SK-N-SH (cell line): ENCODE measurements at regions not wholly inside any gene's neighbourhood (a gene's known extent, or its start where the extent isn't known, plus 50 kb on each side); places are given as distances from the start of the nearest gene placed in this dataset.
"Not testable (repeated sequence)": the region's sequence is repeated elsewhere in the genome, so short reads cannot be mapped to it uniquely, and the experiment has no call there.

Experiments
- CTCF ChIA-PET: fragments of 300-600, 350-600 bp; formaldehyde crosslinking; extraction: SDS; loops from one replicate; lab custom pipeline; 2021; lab: Yijun Ruan, JAX
- POLR2A ChIA-PET: fragments of 350-600 bp; sonication (Branson Sonifier 250); formaldehyde crosslinking; extraction: SDS; loops from one replicate; lab custom pipeline; 2020; ENCODE audit warnings: antibody characterized with exemption, inconsistent platforms; lab: Yijun Ruan, JAX
- DNase-seq: peaks from one replicate; pipeline ENCODE4 v3.0.0; 2012
- H2AFZ ChIP-seq: fragments of 200-600 bp; sonication (generic); 2 replicates; pipeline ENCODE4 v1.8.1; 2016; ENCODE audit warnings: antibody characterized with exemption, mild to moderate bottlenecking, low read depth
- H3F3A ChIP-seq: fragments of 200-600 bp; sonication (generic); replicated peaks from 2 replicates; pipeline ENCODE3; 2016; ENCODE audit warnings: antibody characterized with exemption, mild to moderate bottlenecking; ENCODE audit not compliant: insufficient read depth
- H3K27ac ChIP-seq, 2 experiments: fragments of 200-500 bp in 1 of 2; fragments of 200-600 bp in 1 of 2; sonication (Bioruptor generic) in 1 of 2; sonication (generic), shearing (Covaris generic) in 1 of 2; 2 replicates each; pipeline versions ENCODE4 v1.5.1 to v1.6.1; 2014 to 2016; ENCODE audit warnings: low read depth in 2 of 2, inconsistent platforms in 1 of 2, low read length in 1 of 2, mild to moderate bottlenecking in 1 of 2, mixed read lengths in 1 of 2
- H3K27me3 ChIP-seq: fragments of 200-600 bp; sonication (generic), shearing (Covaris generic); 2 replicates; pipeline ENCODE4 v1.6.1; 2016; ENCODE audit warnings: mixed run types; ENCODE audit not compliant: insufficient read depth
- H3K36me3 ChIP-seq, 2 experiments: fragments of 200-500 bp in 1 of 2; fragments of 200-600 bp in 1 of 2; sonication (Bioruptor generic) in 1 of 2; sonication (generic) in 1 of 2; replicated peaks in 1 of 2; 2 replicates each; pipeline versions ENCODE3 to v1.5.1; 2014 to 2016; ENCODE audit warnings: low read length in 1 of 2, mild to moderate bottlenecking in 1 of 2; ENCODE audit not compliant: insufficient read depth in 2 of 2, control insufficient read depth in 1 of 2
- H3K4me1 ChIP-seq, 2 experiments: fragments of 200-500 bp in 1 of 2; fragments of 200-600 bp in 1 of 2; sonication (Bioruptor generic) in 1 of 2; sonication (generic), shearing (Covaris generic) in 1 of 2; 2 replicates each; pipeline versions ENCODE4 v1.5.1 to v1.6.1; 2014 to 2016; ENCODE audit warnings: low read depth in 1 of 2, low read length in 1 of 2, mixed run types in 1 of 2; ENCODE audit not compliant: insufficient read depth in 2 of 2, control insufficient read depth in 1 of 2
- H3K4me2 ChIP-seq: fragments of 200-600 bp; sonication (generic), shearing (Covaris generic); 2 replicates; pipeline ENCODE4 v1.6.1; 2017; ENCODE audit warnings: mixed run types
- H3K4me3 ChIP-seq, 2 experiments: fragments of 200-500 bp in 1 of 2; fragments of 200-600 bp in 1 of 2; sonication (Bioruptor generic) in 1 of 2; sonication (generic), shearing (Covaris generic) in 1 of 2; 2 replicates each; pipeline versions ENCODE4 v1.5.1 to v1.8.1; 2014 to 2016; ENCODE audit warnings: low read depth in 2 of 2, inconsistent platforms in 1 of 2, low read length in 1 of 2, mild to moderate bottlenecking in 1 of 2, mixed read lengths in 1 of 2, moderate library complexity in 1 of 2
- H3K79me2 ChIP-seq: fragments of 200-600 bp; sonication (generic); 2 replicates; pipeline ENCODE4 v1.8.1; 2017; ENCODE audit warnings: mild to moderate bottlenecking; ENCODE audit not compliant: insufficient read depth
- H3K9ac ChIP-seq: fragments of 200-600 bp; sonication (generic); 2 replicates; pipeline ENCODE4 v1.6.1; 2017; ENCODE audit warnings: mixed run types
- H3K9me2 ChIP-seq: fragments of 200-600 bp; sonication (generic); 2 replicates; pipeline ENCODE4 v1.6.1; 2017; ENCODE audit warnings: mixed run types
- H3K9me3 ChIP-seq: fragments of 200-600 bp; sonication (generic); 2 replicates; pipeline ENCODE4 v1.6.1; 2017; ENCODE audit warnings: mixed run types, mild to moderate bottlenecking, moderate library complexity
- H4K20me1 ChIP-seq: fragments of 200-600 bp; sonication (generic); 2 replicates; pipeline ENCODE4 v1.6.1; 2017; ENCODE audit warnings: mild to moderate bottlenecking, mixed run types; ENCODE audit not compliant: insufficient read depth
- ELF1 ChIP-seq: IDR thresholded peaks from 2 replicates; pipeline ENCODE4 v1.4.0; 2012
- EP300 ChIP-seq, 2 experiments: IDR thresholded peaks; 2 replicates each; pipeline versions ENCODE4 v1.4.0 to v1.6.1; 2012; ENCODE audit warnings: borderline replicate concordance in 1 of 2, low read depth in 1 of 2, low read length in 1 of 2
- FOSL2 ChIP-seq: IDR thresholded peaks from 2 replicates; pipeline ENCODE4 v1.4.0; 2012; ENCODE audit warnings: low read depth, mild to moderate bottlenecking, moderate library complexity, borderline replicate concordance
- POLR2AphosphoS5 ChIP-seq: IDR thresholded peaks from 2 replicates; pipeline ENCODE4 v1.6.1; 2012; ENCODE audit warnings: low read depth, low read length
- RAD21 ChIP-seq: IDR thresholded peaks from 2 replicates; pipeline ENCODE4 v1.6.1; 2012; ENCODE audit warnings: mild to moderate bottlenecking, low read length
- RCOR1 ChIP-seq: fragments of 150-350 bp; IDR thresholded peaks from 2 replicates; pipeline ENCODE4 v1.6.1; 2017; ENCODE audit warnings: antibody characterized with exemption, low read length
- RXRA ChIP-seq: IDR thresholded peaks from 2 replicates; pipeline ENCODE4 v1.4.0; 2012; ENCODE audit warnings: low read depth, mild to moderate bottlenecking, borderline replicate concordance
- SIN3A ChIP-seq: IDR thresholded peaks from 2 replicates; pipeline ENCODE4 v1.6.1; 2012; ENCODE audit warnings: low read depth, mild to moderate bottlenecking, low read length, moderate library complexity, borderline replicate concordance
- TAF1 ChIP-seq: IDR thresholded peaks from 2 replicates; pipeline ENCODE4 v1.6.1; 2012; ENCODE audit warnings: low read depth, mild to moderate bottlenecking, low read length, moderate library complexity, borderline replicate concordance
- TCF12 ChIP-seq: IDR thresholded peaks from 2 replicates; pipeline ENCODE4 v1.4.0; 2012
- TEAD4 ChIP-seq: IDR thresholded peaks from 2 replicates; pipeline ENCODE4 v1.4.0; 2012; ENCODE audit warnings: mild to moderate bottlenecking, borderline replicate concordance; ENCODE audit not compliant: insufficient read depth
- WGBS: methylation state at CpG from one replicate; pipeline ENCODE4 v1.1.6; 2017; ENCODE audit warnings: low lambda C conversion rate; 5-methylcytosine and 5-hydroxymethylcytosine counted together
- TF ChIP-seq, protein P1 (sequence below): IDR thresholded peaks from 2 replicates; pipeline ENCODE4 v1.4.0; 2012; ENCODE audit warnings: low read depth, borderline replicate concordance
- TF ChIP-seq, protein P2 (sequence below): fragments of 150-350 bp; IDR thresholded peaks from 2 replicates; pipeline ENCODE4 v1.6.1; 2017; ENCODE audit warnings: antibody characterized with exemption, low read length, low read depth, borderline replicate concordance
- TF ChIP-seq, protein P3 (sequence below): fragments of 150-350 bp; IDR thresholded peaks from 2 replicates; pipeline ENCODE4 v1.6.1; 2016; ENCODE audit warnings: mild to moderate bottlenecking, low read depth, low read length

DNA sequence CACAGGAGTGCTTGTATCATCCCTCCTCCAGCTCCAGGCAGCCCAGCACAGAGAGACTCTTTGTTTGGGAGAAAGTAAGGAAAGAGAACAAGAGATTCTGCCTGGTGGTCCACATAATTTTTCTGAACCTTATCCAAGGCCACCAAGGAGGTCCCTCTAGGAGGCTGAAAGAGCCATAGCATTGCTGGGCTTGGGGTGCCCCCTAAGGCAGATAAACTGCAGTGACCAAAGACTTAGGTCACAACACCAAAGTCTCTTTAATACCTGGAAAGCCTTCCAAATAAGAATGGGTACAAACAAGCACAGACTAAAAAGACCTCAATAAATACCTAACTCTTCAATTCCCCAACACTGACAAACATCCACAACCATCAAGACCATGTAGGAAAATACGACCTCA lies 310.2 kb upstream of the PPP2R3A start:
- no peak overlapping the region for H3K4me2 ChIP-seq
- CTCF ChIA-PET: no interaction called here
- H3K27ac ChIP-seq: no peak overlapping the region
- H3K9me3 ChIP-seq: no peaks in the 10 kb centered on the region
- H4K20me1 ChIP-seq: no peaks in the 10 kb centered on the region
- H3K9me2 ChIP-seq: no peaks in the 10 kb centered on the region
- POLR2A ChIA-PET: no interaction called here
- TF ChIP-seq FOSL2 (no peak), TEAD4 (no peak), RAD21 (no peak), EP300 (IDR thresholded peaks at IDR 0.05; ENCODE audit: borderline replicate concordance in 1 of 2, low read depth in 1 of 2, low read length in 1 of 2) (no peak), RXRA (no peak), TCF12 (no peak), TAF1 (no peak), POLR2AphosphoS5 (no peak), ELF1 (no peak), RCOR1 (no peak), SIN3A (no peak)
- TF ChIP-seq, protein P1, sequence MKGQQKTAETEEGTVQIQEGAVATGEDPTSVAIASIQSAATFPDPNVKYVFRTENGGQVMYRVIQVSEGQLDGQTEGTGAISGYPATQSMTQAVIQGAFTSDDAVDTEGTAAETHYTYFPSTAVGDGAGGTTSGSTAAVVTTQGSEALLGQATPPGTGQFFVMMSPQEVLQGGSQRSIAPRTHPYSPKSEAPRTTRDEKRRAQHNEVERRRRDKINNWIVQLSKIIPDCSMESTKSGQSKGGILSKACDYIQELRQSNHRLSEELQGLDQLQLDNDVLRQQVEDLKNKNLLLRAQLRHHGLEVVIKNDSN: no peak
- TF ChIP-seq, protein P2, sequence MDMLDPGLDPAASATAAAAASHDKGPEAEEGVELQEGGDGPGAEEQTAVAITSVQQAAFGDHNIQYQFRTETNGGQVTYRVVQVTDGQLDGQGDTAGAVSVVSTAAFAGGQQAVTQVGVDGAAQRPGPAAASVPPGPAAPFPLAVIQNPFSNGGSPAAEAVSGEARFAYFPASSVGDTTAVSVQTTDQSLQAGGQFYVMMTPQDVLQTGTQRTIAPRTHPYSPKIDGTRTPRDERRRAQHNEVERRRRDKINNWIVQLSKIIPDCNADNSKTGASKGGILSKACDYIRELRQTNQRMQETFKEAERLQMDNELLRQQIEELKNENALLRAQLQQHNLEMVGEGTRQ: no peak
- no peak overlapping the region for H2AFZ ChIP-seq
- no peaks in the 10 kb centered on the region for H3K4me1 ChIP-seq
- no peaks in the 10 kb centered on the region for H3K79me2 ChIP-seq
- H3K4me3 ChIP-seq: no peak overlapping the region
- no peaks in the 10 kb centered on the region for H3K36me3 ChIP-seq
- WGBS: 15% methylated on average over 1 of the region's 1 CpG
- DNase-seq: no peak
- H3K9ac ChIP-seq: no peak overlapping the region
- no peaks in the 10 kb centered on the region for H3F3A ChIP-seq
- no peaks in the 10 kb centered on the region for H3K27me3 ChIP-seq

DNA sequence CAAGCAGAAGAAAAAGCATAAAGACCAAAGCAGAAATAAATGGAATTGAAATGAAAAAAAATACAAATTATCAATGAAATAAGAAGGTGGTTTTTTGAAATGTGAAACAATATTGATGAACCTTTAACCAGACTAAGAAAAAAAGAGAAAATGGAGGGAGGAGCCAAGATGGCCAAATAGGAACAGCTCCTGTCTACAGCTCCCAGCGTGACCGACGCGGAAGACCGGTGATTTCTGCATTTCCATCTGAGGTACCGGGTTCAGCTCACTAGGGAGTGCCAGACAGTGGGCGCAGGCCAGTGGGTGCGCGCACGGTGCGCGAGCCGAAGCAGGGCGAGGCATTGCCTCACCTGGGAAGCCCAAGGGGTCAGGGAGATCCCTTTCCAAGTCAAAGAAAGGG lies 307.1 kb upstream of the PPP2R3A start:
- H3K27me3 ChIP-seq, DNase-seq, H3K4me2 ChIP-seq, H3F3A ChIP-seq, H3K9me2 ChIP-seq, H3K9me3 ChIP-seq, H3K27ac ChIP-seq, H4K20me1 ChIP-seq, CTCF ChIA-PET, H2AFZ ChIP-seq, POLR2A ChIA-PET, H3K9ac ChIP-seq, H3K36me3 ChIP-seq, H3K79me2 ChIP-seq, H3K4me1 ChIP-seq, H3K4me3 ChIP-seq: not testable (repeated sequence)
- WGBS: 76% methylated on average over 6 of the region's 14 CpGs

DNA sequence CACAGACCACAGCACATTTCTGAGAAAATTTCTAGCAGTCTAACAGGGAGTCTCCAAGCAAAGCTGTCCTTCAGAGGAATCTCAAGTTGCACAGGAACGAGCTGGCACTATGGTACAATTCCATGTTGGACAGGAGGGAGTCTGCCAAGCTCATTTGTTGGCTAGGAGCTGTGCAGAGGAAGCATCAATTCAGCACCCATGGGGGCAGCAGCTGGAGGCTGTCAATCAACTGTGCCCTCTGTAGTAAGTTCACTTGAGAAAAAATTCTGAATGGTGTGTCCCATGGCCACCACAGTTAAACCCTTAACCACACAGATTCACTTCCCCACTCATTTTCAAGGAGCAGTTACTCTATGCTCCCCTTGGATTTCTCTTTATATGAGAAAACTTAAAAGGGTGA lies 298.5 kb upstream of the PPP2R3A start:
- Histone ChIP-seq H3K9me3 (no peaks in the 10 kb centered on the region), H3K4me1 (no peaks in the 10 kb centered on the region)
- CTCF ChIA-PET: no interaction called here
- TF ChIP-seq, protein P3, sequence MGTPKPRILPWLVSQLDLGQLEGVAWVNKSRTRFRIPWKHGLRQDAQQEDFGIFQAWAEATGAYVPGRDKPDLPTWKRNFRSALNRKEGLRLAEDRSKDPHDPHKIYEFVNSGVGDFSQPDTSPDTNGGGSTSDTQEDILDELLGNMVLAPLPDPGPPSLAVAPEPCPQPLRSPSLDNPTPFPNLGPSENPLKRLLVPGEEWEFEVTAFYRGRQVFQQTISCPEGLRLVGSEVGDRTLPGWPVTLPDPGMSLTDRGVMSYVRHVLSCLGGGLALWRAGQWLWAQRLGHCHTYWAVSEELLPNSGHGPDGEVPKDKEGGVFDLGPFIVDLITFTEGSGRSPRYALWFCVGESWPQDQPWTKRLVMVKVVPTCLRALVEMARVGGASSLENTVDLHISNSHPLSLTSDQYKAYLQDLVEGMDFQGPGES: no peak
- TF ChIP-seq, all 33 proteins: peak for 0
- DNase-seq: no peak
- Histone ChIP-seq H3K4me3 (no peak overlapping the region), H3K79me2 (no peaks in the 10 kb centered on the region), H3K27ac (no peak overlapping the region), H2AFZ (no peak overlapping the region), H3K36me3 (no peaks in the 10 kb centered on the region), H3K4me2 (no peak overlapping the region), H3K9me2 (no peaks in the 10 kb centered on the region), H4K20me1 (no peaks in the 10 kb centered on the region), H3K9ac (no peak overlapping the region), H3F3A (no peaks in the 10 kb centered on the region), H3K27me3 (no peaks in the 10 kb centered on the region)
- POLR2A ChIA-PET: no interaction called here
- 0% methylated on average over 1 of the region's 1 CpG for WGBS
